HepG2 (cell line): ENCODE measurements at regions not wholly inside any gene's neighbourhood (a gene's known extent, or its start where the extent isn't known, plus 50 kb on each side); places are given as distances from the start of the nearest gene placed in this dataset.

Source experiments
- ATAC-seq: fragments of 200-7000 bp; cut with Tn5 transposase; 3 replicates; pipeline ENCODE4 v1.9.1; 2020; ENCODE audit warnings: mild to moderate bottlenecking, moderate library complexity
- BruUV-seq: library from RNA; stranded (reverse); fragments of 400-500 nt; replicated peaks from 2 replicates; lab custom pipeline; 2021; lab: Mats Ljungman, UMichigan
- CTCF ChIA-PET: fragments of 300-600 bp; formaldehyde crosslinking; extraction: SDS; loops from one replicate; lab custom pipeline; 2021; ENCODE audit warnings: low total read pairs, inconsistent platforms, low intra/inter-chr PET ratio; lab: Yijun Ruan, JAX
- POLR2A ChIA-PET: fragments of 350-600 bp; sonication (Branson Sonifier 250); formaldehyde crosslinking; loops from one replicate; lab custom pipeline; 2020; ENCODE audit warnings: antibody characterized with exemption, inconsistent platforms; lab: Yijun Ruan, JAX
- DNase-seq: peaks from one replicate; pipeline ENCODE4 v3.0.0-alpha.2; 2015; ENCODE audit warnings: low spot score
- FAIRE-seq: peaks from 3 replicates; lab custom pipeline; 2011; peaks lifted over from hg19 to GRCh38; lab: Jason Lieb, UNC
- H2AFZ ChIP-seq: one replicate; pipeline ENCODE4 v1.6.1; 2011; ENCODE audit warnings: low read length, inconsistent platforms
- H3K27ac ChIP-seq: fragments of 300-600 bp; 3 replicates; pipeline ENCODE4 v1.8.0; 2011; ENCODE audit warnings: mixed run types, mild to moderate bottlenecking, mixed read lengths, low read length, inconsistent platforms; ENCODE audit not compliant: insufficient read depth; ENCODE audit errors: extremely low read length
- H3K27me3 ChIP-seq, 2 experiments: fragments of 200-600 bp in 1 of 2; 2 replicates in 1 of 2; 3 replicates in 1 of 2; pipeline versions ENCODE4 v1.6.0 to v1.8.0; 2011; ENCODE audit warnings: low read length in 2 of 2, mild to moderate bottlenecking in 2 of 2, moderate library complexity in 2 of 2, inconsistent platforms in 1 of 2; ENCODE audit not compliant: insufficient read depth in 2 of 2, control insufficient read depth in 1 of 2
- H3K36me3 ChIP-seq, 2 experiments: fragments of 200-600 bp in 1 of 2; replicated peaks in 1 of 2; 2 replicates in 1 of 2; 3 replicates in 1 of 2; pipeline versions ENCODE4 v1.5.1 to v1.8.0; 2011; ENCODE audit warnings: low read length in 2 of 2, inconsistent platforms in 1 of 2; ENCODE audit not compliant: insufficient read depth in 2 of 2, control insufficient read depth in 1 of 2
- H3K4me1 ChIP-seq: 2 replicates; pipeline ENCODE4 v1.5.1; 2012; ENCODE audit warnings: low read length, inconsistent platforms; ENCODE audit not compliant: insufficient read depth
- H3K4me2 ChIP-seq: 2 replicates; pipeline ENCODE4 v1.6.0; 2011; ENCODE audit warnings: low read depth, low read length, inconsistent platforms
- H3K4me3 ChIP-seq, 3 experiments: fragments of 200-600 bp in 1 of 3; sonication (generic), shearing (Covaris generic) in 1 of 3; replicated peaks in 1 of 3; 2 replicates each; pipeline ENCODE4 v1.5.1; 2011 to 2016; ENCODE audit warnings: low read length in 3 of 3, inconsistent platforms in 2 of 3, low read depth in 2 of 3, mild to moderate bottlenecking in 2 of 3, control low read depth in 1 of 3, mixed read lengths in 1 of 3; ENCODE audit not compliant: insufficient read depth in 1 of 3
- H3K79me2 ChIP-seq: one replicate; pipeline ENCODE4 v1.6.1; 2011; ENCODE audit warnings: low read length, inconsistent platforms; ENCODE audit not compliant: insufficient read depth
- H3K9ac ChIP-seq: 2 replicates; pipeline ENCODE4 v1.6.0; 2011; ENCODE audit warnings: mild to moderate bottlenecking, low read depth, low read length, inconsistent platforms; ENCODE audit not compliant: insufficient read depth
- H3K9me3 ChIP-seq: 2 replicates; pipeline ENCODE4 v1.5.1; 2012; ENCODE audit warnings: mild to moderate bottlenecking, low read length
- H4K20me1 ChIP-seq: 2 replicates; pipeline ENCODE4 v1.6.0; 2011; ENCODE audit warnings: inconsistent platforms, mild to moderate bottlenecking, low read length, moderate library complexity; ENCODE audit not compliant: insufficient read depth
- HOXA9 ChIP-seq: sonication (generic); formaldehyde crosslinking; IDR thresholded peaks from 2 replicates; pipeline ENCODE4 v1.8.1; 2022; ENCODE audit warnings: missing genetic modification reagents, mild to moderate bottlenecking, moderate library complexity, borderline replicate concordance
- JUNB ChIP-seq: sonication (generic); formaldehyde crosslinking; IDR thresholded peaks from 2 replicates; pipeline ENCODE4 v1.8.0; 2022; ENCODE audit warnings: missing genetic modification reagents, mild to moderate bottlenecking, borderline replicate concordance
- MTA3 ChIP-seq: sonication (generic); formaldehyde crosslinking; IDR thresholded peaks from 2 replicates; pipeline ENCODE4 v1.4.0; 2020; ENCODE audit warnings: missing genetic modification reagents
- PHF8 ChIP-seq: sonication (generic); formaldehyde crosslinking; IDR thresholded peaks from 2 replicates; pipeline ENCODE4 v1.5.0; 2020; ENCODE audit warnings: missing genetic modification reagents
- PREB ChIP-seq: sonication (generic); formaldehyde crosslinking; IDR thresholded peaks from 2 replicates; pipeline ENCODE4 v1.4.0; 2020; ENCODE audit warnings: missing genetic modification reagents
- SNRNP70 ChIP-seq: fragments of 200-400 bp; formaldehyde crosslinking; IDR thresholded peaks from 2 replicates; pipeline ENCODE4 v1.6.1; 2017; ENCODE audit warnings: mild to moderate bottlenecking, low read depth, low read length, moderate library complexity
- SP5 ChIP-seq: IDR thresholded peaks from 2 replicates; pipeline ENCODE4 v1.6.1; 2016; ENCODE audit warnings: low read depth, borderline replicate concordance
- TFE3 ChIP-seq: IDR thresholded peaks from 2 replicates; pipeline ENCODE4 v1.6.1; 2016
- ZFP82 ChIP-seq: sonication (generic); formaldehyde crosslinking; IDR thresholded peaks from 2 replicates; pipeline ENCODE4 v1.5.1; 2020; ENCODE audit warnings: mild to moderate bottlenecking, missing genetic modification reagents, borderline replicate concordance
- ZMYM4 ChIP-seq: sonication (generic); formaldehyde crosslinking; IDR thresholded peaks from 2 replicates; pipeline ENCODE4 v1.8.1; 2023; ENCODE audit warnings: mild to moderate bottlenecking, missing genetic modification reagents
- ZNF20 ChIP-seq: sonication (generic); formaldehyde crosslinking; IDR thresholded peaks from 2 replicates; pipeline ENCODE4 v1.4.0; 2020; ENCODE audit warnings: mild to moderate bottlenecking, moderate library complexity, missing genetic modification reagents
- ZNF33A ChIP-seq: sonication (generic); formaldehyde crosslinking; IDR thresholded peaks from 2 replicates; pipeline ENCODE4 v1.5.1; 2020; ENCODE audit warnings: missing genetic modification reagents, mild to moderate bottlenecking, moderate library complexity, borderline replicate concordance
- ZNF543 ChIP-seq: sonication (generic); formaldehyde crosslinking; IDR thresholded peaks from 2 replicates; pipeline ENCODE4 v1.4.0; 2020; ENCODE audit warnings: mild to moderate bottlenecking, missing genetic modification reagents
- ZNF564 ChIP-seq: sonication (generic); formaldehyde crosslinking; IDR thresholded peaks from 2 replicates; pipeline ENCODE4 v1.8.1; 2023; ENCODE audit warnings: mild to moderate bottlenecking, missing genetic modification reagents
- ZNF766 ChIP-seq: sonication (generic); formaldehyde crosslinking; IDR thresholded peaks from 2 replicates; pipeline ENCODE4 v1.5.0; 2020; ENCODE audit warnings: missing genetic modification reagents, borderline replicate concordance
- ZNF777 ChIP-seq: sonication (generic); formaldehyde crosslinking; IDR thresholded peaks from 2 replicates; pipeline ENCODE4 v1.4.0; 2020; ENCODE audit warnings: missing genetic modification reagents
- ZNF790 ChIP-seq: sonication (generic); formaldehyde crosslinking; IDR thresholded peaks from 2 replicates; pipeline ENCODE4 v1.8.0; 2022; ENCODE audit warnings: missing genetic modification reagents, mild to moderate bottlenecking, borderline replicate concordance
- WGBS: methylation state at CpG from one replicate; pipeline ENCODE4 v1.1.6; 2017; ENCODE audit warnings: low lambda C conversion rate; 5-methylcytosine and 5-hydroxymethylcytosine counted together
- in situ Hi-C: cut with HindIII; loops from 2 replicates; pipeline ENCODE4 v1.10.0; 2017; ENCODE audit warnings: low pct_unique_long_range_greater_than_20kb; ENCODE audit not compliant: extremely low pct_ligation_motif_present
- intact Hi-C: fragments of 100-400 bp; cut with micrococcal nuclease; formaldehyde crosslinking; loops from one replicate; pipeline ENCODE4 v1.10.0; 2022; ENCODE audit not compliant: unreplicated experiment

GRCh38 chr12:111150921-111151840 is 217.7 kb downstream of the PHETA1 start (continued):
- TF ChIP-seq ZNF777 (no peak), ZNF790 (CRISPR knock-in tag) (no peak)
- TF ChIP-seq, all 625 proteins: peak for 0

GRCh38 chr12:111150360-111150759 is 218.5 kb downstream of the PHETA1 start:
- Histone ChIP-seq H3K27ac (no peak overlapping the region), H3K4me1 (no peaks in the 10 kb centered on the region), H3K27me3 (peaks cover 3 to 35% of the 10 kb centered on the region in 2 experiments; a peak in 3 of 5 replicates), H3K9me3 (no peaks in the 10 kb centered on the region), H3K9ac (no peak overlapping the region), H3K36me3 (no peaks in the 10 kb centered on the region), H3K79me2 (no peaks in the 10 kb centered on the region), H3K4me2 (no peak overlapping the region), H2AFZ (no peak overlapping the region), H3K4me3 (no peak overlapping the region), H4K20me1 (no peaks in the 10 kb centered on the region)
- FAIRE-seq (no peak), DNase-seq (no peak), ATAC-seq (no peak)
- intact Hi-C loops = no loop called here
- no TSS peak for BruUV-seq
- ChIA-PET CTCF (no interaction called here), POLR2A (no interaction called here)
- TF ChIP-seq SP5 (CRISPR knock-in tag) = no peak
- no peak for TF ChIP-seq PHF8
- no peak for TF ChIP-seq JUNB (CRISPR knock-in tag)
- no peak for TF ChIP-seq ZNF20 (CRISPR knock-in tag)
- no peak for TF ChIP-seq ZMYM4 (CRISPR knock-in tag)
- TF ChIP-seq SNRNP70 = no peak
- no peak for TF ChIP-seq ZNF33A (CRISPR knock-in tag)
- no peak for TF ChIP-seq HOXA9 (CRISPR knock-in tag)
- no peak for TF ChIP-seq ZNF766 (CRISPR knock-in tag)
- TF ChIP-seq MTA3 (CRISPR knock-in tag) = no peak
- TF ChIP-seq PREB (CRISPR knock-in tag) = no peak
- TF ChIP-seq ZNF564 (CRISPR knock-in tag) = no peak
- TF ChIP-seq ZNF543 (CRISPR knock-in tag) = no peak
- no peak for TF ChIP-seq TFE3 (CRISPR knock-in tag)
- TF ChIP-seq ZFP82 (CRISPR knock-in tag) = no peak
- 11% methylated on average over 7 of the region's 7 CpGs for WGBS
- in situ Hi-C loops = no loop called here
